ENCODE measurements at regions not wholly inside any gene's neighbourhood (a gene's known extent, or its start where the extent isn't known, plus 50 kb on each side); places are given as distances from the start of the nearest gene placed in this dataset.
"Not testable (repeated sequence)": the region's sequence is repeated elsewhere in the genome, so short reads cannot be mapped to it uniquely, and the experiment has no call there.

DNA sequence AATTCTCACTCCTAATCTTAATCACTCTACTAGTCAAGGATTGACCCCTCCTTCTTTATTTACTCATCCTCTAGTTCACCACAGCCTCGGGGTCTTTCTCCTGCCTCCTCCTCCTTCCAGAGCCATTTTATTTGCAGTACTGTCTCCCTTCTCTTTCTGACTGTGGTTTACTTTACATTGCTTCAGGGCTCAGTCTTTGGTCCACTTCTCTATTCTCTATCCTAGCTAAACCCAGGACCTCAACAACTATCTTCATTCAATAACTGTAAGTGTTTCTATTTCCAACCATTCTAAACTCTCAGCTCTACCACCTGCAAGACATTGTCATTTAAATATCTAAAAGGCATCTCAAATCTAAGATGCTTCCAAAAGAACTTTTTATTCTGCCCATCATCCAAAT, 493.8 kb downstream of the TTLL7 start:
- DNase-seq: no peak

DNA sequence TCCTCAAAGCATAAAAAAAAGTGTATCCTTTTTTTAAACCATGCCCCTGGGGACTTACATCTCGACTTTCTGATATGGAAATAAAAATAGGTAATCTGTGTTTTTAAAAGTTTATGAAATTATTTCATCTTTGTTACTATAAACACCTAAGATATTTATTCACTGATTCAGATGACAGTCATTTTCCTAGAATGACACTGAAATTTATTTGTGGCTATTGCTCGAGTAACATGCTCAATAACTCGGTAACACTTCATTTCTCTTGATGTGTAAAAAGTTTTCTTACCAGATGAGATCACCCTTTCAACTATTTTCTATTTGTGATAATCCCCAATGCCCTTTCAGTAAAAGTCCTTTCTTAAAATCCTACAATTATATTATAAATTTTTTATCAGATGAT, 495.8 kb downstream of the TTLL7 start:
- no peak for DNase-seq

DNA sequence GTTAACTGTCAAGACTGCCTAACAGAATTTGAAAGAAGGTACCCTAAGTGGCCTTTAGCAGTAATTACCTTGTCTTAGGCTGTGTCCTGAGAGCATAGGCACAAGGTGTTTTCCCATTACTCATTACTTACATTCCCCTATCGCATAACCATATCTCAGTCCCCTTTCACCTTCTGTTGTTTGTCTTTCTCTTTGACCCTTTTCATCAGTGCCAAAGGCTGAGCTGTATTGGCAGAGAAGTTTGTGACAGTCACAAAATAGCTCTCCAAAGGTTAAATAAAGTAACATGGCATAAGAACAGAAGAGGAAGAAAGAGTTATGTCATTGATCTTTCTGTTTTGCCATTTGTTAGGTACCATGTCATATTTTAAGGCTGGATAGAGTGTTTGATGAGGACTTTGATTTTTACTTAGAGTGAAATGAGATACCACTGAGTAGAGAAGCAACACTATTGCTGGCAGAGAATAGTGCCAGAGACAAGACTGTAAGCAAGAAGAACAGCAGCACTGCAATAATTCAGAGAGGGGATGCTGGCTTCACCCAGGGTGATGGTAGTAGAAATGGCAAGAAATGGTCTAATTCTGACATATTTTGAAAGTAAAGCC, 497.8 kb downstream of the TTLL7 start:
- no peak for DNase-seq

DNA sequence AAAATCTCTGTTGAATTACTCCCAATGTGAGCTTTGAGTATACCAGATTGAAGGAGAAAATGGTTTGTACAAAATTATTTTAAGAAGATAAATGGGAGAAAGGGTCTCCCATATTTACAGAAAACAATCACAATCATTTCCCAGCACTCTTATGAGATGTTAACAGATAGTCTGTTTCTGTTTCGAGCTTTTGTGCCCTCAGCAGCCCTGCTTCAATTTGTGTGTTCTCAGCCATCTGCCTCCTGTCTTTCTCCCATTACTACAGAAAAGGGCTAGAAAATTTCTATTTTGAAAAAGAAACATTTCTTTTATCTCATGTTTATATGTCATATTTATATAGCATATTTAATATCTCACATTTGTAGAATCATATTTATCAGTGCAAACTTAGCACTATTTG, 498.4 kb downstream of the TTLL7 start:
- no peak for DNase-seq

DNA sequence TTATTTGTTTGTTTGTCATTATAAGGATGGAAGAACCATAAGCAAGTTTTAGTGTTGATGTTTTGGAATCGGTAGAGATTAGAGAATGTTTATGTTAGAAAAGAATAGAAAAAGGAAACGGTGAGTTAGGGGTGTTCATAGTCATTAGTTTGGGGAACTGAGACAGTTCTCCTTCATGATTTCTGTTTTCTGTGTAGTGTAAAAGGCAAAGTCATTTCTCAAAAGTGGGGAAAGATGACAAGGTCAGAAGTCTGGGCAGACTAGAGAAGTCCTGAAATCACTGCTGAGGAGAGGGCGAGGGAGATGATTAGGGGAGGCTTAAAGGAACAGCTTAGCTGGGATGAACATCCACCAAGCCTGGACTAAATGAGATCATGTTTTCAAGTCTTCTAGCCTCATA, 498.9 kb downstream of the TTLL7 start:
- no peak for DNase-seq

DNA sequence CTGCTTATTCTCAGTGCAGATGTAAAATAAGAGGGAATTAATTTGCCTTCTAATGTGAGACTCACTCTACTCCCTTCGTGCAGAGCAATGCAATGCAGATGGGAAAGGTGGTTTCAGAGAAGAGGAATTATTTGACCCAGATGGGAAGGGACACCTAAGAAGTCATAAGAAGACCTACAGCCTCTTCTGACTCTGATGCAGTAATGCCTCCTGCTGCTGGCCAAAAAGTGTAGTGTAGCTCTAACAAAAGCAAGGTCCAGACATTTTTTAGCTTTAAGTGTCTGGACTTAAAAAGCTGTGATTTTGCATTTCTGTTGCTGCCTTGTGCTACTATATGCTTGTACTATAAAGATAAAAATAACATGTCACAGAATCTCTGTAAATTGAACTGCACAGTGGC, 501.4 kb downstream of the TTLL7 start:
- DNase-seq: no peak

DNA sequence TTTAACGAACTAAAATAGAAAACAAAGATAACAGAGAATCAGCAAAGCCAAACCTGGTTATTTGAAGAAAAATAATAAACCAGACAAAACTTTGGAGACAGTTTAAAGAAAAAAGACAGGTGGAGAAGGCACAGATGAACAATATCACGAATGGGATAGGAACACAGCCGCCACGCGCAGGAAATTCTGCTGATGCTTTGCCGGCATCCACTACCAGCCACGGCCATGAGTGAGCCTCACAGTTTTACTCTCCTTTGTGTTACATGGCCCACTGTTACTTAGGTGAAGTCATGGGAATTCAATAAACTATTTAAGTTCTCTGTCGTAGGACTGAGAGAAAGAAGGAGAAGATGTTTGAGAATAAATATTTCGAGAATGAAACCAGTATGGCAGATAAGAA, 503.4 kb downstream of the TTLL7 start:
- DNase-seq: no peak

DNA sequence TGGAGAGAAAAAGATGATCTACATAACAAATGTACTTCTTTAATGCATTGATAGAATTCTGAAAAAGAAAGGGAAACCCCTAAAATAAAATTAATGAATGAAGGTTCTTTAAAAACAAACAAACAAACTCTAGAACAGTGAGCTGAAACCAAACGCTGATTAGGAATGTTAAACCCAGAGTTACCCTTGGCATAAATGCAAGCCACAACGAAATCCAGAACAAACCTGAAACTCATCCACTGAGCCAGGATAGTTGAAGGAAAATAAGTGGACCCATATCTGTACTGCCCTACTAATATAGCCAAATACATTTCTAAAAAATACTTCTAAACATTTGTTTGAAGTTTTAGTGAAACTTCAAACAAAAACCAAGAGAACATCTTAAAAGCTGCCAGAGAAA, 505.3 kb downstream of the TTLL7 start:
- no peak for DNase-seq

DNA sequence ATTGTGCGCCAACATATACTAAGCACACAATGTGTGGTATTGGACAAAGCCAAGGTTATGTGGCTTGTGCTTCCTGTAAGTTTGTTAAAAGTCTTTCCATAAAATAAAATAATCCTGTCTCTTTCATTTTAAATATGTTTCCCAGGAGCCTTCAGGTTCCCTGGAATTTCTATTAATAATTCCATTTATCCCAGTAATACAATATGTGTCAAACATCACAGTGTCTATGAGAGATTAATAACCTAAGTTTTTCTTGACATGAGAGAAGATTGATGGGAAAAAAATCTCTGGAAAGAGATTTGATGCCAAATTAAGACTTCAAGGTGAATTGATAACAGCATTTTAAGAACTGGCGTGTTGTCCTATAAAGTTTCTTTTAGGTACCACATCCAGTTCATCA, 507.0 kb downstream of the TTLL7 start:
- DNase-seq: no peak

DNA sequence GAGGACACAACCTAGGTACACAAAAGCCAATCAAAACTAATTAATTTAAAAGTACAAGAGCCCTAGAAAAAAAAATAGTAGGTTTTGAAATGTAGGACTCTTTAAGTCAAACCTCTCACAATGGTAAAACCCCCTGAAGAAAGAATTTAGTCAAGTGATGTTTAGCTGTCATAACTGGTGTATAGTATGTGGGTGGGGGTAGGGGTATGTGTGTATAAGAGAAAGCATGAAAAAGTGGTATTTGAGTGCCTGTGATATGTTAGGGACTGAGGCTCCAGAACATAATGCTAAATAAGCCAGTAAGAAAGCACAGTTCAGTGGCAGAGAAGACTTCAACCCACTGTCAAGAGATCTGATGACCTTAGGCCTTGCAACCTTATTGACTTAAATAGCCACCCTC, 507.9 kb downstream of the TTLL7 start:
- no peak for DNase-seq

DNA sequence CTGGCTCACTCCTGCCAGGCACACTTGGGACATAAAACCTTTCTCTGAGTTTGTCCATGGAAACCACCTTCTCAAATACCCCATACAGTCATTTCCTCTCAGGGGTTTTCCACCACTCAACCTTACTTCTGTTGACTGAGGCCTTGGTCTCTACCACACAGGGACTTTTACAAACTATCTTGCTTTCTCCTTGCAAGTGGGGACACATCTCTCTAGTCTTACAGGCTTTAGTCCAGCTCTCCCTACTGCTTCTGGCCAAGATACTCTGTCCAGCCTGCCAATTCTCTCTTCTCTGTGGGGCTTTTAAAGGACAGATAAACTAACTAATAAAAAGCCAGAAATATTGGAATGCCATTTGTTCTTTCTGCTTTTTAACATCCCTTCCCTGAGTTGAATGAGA, 510.8 kb downstream of the TTLL7 start:
- not testable (repeated sequence) for DNase-seq

DNA sequence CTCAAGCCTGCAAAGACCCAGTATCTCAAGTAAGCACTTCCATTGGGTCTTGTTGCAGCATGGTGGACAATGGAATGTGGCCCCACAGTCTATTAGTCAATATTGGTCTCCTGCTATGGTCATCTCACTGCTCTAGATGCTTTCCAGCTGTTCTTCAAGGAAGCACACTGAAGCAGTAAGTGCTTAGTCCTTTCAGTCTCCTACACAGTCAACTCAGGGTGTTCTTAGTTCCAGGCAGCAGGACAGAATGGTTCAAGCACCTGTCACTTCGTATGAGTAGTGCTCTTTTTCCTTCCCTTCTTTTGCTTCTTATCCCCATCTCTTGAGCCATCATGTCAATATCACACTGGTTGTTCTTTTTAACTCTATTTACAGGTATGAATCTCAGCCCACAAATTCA, 511.5 kb downstream of the TTLL7 start:
- DNase-seq: not testable (repeated sequence)

DNA sequence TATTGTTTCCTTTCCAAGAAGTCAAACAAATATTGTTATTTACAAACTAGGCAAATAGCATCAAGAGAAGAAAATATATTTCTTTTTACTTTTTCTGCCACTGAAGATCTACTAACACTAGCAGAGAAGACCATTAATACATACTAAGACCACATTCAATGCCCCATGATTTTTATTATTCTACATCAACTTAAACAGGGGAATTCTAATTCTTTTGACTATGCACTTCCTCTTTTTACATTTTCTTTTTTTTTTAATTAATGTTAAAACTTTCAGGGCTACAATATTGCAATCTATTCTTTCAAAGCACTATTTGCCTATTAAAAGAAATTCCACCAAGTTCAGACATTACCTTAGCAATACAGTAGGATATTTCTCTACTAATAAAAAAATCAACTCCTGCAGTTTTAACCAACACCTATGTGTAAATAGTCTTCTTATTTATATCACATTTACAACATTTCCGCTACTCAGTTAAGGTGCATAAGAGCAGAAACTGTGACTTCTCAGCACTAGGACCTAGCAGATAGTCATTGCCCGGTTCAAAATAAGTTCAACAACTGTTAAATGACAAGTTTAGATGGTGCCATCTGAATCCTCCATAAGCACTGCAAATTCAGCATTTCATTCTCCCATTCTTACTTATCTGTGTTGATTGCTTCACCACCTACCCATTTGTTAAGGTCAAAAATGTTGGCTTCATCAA, 513.5 kb downstream of the TTLL7 start:
- not testable (repeated sequence) for DNase-seq

DNA sequence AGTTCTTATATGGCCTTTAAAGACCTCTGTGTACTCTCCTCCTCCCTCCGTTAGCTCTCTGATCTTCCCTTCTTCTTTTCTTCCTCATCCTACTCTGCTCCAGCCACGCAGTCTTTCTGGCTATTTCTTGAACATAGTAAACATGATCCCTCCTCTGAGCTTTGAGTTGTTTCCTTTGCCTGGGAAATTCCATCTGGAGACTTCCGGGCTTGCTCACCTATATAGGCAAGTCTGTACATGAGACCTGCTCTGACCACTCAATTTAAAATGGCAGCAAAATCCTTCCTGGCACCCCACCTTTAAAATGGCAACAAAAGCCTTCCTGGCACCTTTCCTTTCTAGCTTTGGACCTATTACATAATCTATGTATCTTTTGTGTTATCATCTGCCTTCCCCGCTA, 517.6 kb downstream of the TTLL7 start:
- DNase-seq: not testable (repeated sequence)

DNA sequence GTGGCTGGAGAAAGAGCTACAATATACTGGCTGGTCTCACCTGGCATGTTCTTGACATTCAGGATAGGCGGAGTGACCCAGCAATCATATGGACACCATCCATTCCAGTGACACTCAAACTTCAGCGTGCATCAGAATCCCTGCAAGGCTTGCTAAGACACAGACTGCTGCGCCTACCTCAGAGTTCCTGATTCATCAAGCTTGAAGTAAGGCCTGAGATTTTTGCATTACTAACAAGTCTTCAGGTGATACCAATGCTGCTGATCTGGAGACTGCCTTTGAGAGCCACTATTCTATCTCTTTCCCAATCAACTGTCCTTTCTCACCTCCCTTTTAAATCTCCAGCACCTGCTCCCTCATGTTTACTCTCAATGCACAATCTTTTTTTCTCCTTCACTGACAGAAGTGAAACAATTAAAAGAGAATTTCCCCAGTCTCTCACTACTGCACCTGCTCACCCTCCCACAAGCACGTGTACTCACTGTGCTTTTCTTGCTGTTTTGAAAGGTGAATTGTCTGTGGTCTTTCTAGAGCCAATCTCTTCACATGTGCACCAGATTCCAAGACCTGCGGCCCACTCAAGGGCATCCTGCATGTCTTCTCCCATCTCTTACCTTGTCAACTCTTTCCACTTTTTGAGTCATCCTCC, 519.2 kb downstream of the TTLL7 start:
- DNase-seq: not testable (repeated sequence)

DNA sequence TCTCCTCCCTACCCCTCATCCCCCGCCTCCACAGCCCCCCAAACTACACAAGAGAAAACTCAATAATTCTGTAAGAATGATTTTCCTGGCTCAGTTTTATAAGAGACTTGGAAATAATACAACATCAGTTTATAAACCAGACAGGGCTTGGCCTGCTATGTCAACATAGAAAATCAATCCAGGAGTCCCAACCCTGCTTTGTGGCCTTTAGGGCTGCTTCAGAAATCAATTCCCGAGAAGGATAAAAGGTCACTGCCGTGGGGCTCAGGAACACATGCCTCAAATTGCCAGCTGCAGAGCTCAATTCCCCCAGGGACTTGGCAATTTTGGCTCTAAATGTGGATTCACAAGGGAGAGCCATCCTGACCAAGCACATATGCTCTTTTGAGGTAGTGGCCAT, 520.8 kb downstream of the TTLL7 start:
- not testable (repeated sequence) for DNase-seq

DNA sequence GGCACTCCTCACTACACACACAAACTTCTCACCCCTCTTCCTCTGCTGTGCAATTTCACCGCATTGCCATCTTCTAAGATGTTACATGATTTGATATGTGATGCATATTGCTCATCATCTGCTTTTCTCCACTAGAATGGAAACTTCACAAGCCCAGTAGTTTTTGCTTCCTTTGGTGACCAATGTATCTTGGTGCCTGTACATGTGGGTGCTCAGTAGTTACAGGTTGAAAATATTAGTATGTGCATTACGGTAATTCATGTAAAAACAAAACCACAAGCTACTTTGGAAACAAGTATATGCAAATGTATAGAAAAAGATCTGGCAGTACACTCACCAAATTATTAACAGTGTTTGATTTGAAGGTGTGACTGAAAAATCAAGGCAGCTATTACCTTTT, 522.4 kb downstream of the TTLL7 start:
- not testable (repeated sequence) for DNase-seq

DNA sequence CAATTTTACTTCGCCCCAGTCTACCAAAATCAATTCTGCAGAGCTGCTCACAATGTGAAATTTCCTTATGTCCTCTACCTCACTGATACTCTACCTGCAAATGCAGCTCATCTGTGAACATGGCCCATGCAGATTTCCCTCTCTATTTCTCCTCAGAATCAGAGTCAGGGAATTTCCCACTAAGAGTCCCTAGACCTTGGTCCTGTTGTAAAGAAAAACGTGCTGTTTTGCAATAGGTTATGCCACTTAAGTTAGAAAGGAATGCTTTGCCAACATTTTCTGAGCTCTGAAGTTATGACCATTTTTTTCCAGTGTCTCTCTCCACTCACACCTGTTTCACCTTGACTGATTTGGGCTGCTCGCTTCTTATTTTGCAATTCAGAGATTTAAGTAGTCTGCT, 524.0 kb downstream of the TTLL7 start:
- not testable (repeated sequence) for DNase-seq

DNA sequence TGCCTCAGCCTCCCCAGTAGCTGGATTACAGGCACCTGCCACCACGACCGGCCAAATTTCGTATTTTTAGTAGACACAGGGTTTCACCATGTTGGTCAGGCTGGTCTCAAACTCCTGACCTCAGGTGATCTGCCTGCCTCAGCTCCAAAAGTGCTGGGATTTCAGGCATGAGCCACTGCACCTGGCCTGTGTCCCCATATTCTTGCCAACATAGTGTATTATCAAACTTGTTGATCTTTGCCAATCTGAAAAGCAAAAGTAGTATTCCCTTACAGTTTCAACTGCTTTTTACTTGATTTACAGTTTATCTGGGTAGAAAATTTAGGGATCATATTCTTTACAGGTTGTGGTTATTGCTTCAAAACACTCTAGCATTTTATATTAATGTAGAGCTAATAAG, 524.9 kb downstream of the TTLL7 start:
- DNase-seq: not testable (repeated sequence)

DNA sequence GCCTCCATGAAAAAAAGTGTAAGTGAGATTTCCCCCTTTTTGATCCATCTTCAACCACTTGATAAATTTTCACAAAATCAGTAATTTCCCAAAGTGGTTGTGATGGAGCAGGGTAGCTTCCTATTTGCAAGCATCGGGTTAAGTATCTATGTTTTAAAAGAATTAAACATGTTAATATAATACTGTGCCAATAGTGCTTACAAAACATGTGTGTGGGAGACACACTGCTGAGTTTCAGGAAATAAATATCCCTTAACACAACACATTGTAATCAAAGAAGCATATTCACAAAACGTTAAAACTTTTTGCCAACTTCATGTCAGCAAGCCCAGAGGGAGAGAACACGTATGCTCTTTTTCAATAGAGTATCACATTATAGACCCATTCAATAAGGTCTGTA, 526.9 kb downstream of the TTLL7 start:
- not testable (repeated sequence) for DNase-seq

DNA sequence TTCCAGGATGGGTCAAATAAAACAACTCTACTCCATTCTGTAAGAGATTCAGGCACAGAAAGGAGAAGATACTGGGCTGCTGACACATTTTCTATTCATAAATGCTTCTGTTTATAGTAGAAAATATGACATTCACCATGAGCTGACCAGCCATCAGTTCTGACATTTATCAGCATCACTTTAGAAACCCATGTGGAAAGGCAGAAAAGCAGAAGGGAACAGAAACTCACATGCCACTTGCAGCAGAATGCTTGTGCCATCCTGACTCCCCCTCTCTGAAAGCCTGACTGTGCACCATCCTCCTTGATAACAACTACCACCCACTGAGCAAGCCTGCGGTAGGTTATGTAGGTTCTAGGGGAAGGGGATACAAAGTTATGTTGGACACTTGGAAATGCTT, 527.7 kb downstream of the TTLL7 start:
- not testable (repeated sequence) for DNase-seq

DNA sequence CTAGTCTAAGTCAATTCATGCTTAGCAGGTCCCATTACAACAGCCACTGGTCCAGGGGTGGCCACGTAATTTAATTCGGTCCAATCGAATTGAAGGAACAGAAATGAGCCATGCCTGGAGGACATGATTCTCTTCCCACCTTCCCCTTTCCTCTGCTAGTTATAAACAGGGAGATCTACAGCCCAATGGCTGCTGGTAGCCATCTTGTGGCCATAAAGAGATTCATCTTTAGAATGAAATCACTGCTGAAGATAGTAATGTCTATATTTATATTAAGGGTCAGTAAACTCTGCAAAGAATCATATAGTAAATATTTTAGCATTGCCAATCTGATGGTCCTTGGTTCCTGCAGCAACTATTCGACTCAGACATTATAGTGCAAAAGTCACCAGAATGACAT, 530.6 kb downstream of the TTLL7 start:
- not testable (repeated sequence) for DNase-seq

DNA sequence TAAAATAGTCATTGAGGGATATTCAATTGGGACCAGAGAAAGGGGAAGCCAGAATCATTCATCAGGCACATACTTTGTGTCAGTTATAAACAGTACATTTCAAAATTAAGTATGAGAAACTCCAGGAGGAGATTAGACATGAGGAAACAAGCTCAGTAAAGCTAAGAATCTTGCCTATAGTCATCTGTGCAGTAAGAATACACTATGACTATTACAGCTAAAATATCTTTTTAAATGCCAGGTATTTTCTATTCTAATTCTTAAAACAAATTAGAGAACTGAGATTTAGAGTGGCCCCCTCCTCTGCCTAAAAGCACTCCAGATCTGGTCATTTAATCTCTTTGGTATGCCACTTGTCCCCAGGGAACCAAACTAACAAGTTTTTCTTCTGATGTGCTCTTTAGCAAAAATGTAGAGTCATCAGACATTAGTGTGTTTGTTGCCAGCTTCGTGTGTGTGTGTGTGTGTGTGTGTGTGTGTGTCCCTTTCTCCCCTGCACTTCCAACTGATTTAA, 541.1 kb downstream of the TTLL7 start:
- not testable (repeated sequence) for DNase-seq

DNA sequence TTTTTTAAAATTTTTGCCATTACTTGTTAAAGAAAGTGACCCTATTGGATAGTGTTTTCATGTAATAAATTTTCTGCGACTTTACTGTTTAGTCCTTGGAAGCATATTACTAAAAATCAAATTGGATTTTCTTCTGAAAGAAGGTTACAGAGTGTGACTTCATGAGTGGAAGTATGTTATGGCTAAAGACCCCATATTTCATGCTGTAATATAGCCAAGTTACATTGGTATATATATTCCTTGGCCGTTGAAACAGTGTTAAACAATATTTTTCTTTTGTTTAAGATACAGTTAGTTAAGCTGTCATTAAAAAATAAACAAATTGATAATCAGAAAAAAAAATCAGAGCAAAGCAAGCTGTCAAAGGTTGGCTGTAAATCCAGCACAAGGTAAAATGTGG, 541.7 kb downstream of the TTLL7 start:
- not testable (repeated sequence) for DNase-seq

All from hematopoietic multipotent progenitor cell treated with erythropoietin and hydrocortisone succinate and interleukin-3 and kit ligand, for 8 days (in vitro differentiated cells).